ENCODE measurements at regions not wholly inside any gene's neighbourhood (a gene's known extent, or its start where the extent isn't known, plus 50 kb on each side); places are given as distances from the start of the nearest gene placed in this dataset.
A peak's percentile ranks its signal among the peaks of the same experiment; 100 is the strongest.

DNA sequence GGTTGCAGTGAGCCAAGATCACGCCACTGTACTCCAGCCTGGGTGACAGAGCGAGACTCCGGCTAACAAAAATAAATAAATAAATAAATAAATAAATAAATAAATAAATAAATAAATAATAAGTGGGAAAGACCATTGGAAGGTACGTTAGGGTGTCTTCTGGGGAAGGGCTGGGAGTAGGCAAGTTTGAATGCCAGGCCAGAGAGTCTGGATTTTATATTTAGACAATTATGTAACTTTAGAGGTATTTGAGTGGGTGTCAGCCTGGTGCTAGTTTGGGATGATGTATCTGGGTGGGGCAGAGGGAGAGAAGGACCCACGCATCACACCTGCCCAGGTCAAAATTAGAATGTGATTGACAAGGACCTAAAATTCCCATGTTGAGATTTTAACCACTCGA lies 73.1 kb upstream of the PRNP start:
- no peaks in the 10 kb centered on the region for H3K36me3 ChIP-seq
- H3K27ac ChIP-seq: no peak overlapping the region
- peak in 1 of 2 donors; percentile 18 for DNase-seq (ENCODE audit: low read depth in 1 of 2, low spot score in 1 of 2)
- no peak overlapping the region for H3K4me3 ChIP-seq
- peaks cover 13% of the 10 kb centered on the region for H3K4me1 ChIP-seq (ENCODE audit: low read depth)
- no peaks in the 10 kb centered on the region for H3K9me3 ChIP-seq (ENCODE audit: low read depth)
- no peaks in the 10 kb centered on the region for H3K27me3 ChIP-seq
- TF ChIP-seq, protein P1, sequence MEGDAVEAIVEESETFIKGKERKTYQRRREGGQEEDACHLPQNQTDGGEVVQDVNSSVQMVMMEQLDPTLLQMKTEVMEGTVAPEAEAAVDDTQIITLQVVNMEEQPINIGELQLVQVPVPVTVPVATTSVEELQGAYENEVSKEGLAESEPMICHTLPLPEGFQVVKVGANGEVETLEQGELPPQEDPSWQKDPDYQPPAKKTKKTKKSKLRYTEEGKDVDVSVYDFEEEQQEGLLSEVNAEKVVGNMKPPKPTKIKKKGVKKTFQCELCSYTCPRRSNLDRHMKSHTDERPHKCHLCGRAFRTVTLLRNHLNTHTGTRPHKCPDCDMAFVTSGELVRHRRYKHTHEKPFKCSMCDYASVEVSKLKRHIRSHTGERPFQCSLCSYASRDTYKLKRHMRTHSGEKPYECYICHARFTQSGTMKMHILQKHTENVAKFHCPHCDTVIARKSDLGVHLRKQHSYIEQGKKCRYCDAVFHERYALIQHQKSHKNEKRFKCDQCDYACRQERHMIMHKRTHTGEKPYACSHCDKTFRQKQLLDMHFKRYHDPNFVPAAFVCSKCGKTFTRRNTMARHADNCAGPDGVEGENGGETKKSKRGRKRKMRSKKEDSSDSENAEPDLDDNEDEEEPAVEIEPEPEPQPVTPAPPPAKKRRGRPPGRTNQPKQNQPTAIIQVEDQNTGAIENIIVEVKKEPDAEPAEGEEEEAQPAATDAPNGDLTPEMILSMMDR (IDR thresholded peaks at IDR 0.05; ENCODE audit: low read depth, low read length): no peak

DNA sequence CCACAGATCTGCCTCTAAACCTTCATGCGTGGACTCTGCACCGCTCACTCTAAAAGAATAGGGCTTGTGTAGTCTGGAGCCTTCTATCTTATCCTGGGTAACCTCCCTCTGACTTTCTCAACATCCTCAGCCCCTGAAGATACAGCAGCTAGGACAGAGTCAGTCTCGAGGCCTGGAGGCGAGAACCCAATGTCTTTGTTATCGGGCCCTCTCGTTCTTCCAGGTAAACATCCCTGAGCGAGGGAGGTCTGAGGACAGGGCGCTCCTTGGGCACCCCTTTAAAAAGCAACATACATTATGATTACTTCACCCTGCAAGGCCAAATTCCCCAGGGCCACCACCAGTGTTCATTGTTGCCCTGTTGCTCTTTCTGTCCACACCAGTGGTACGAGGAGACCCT lies 75.4 kb upstream of the PRNP start:
- Histone ChIP-seq H3K4me1 (ENCODE audit: low read depth) (peaks cover 13% of the 10 kb centered on the region), H3K27me3 (no peaks in the 10 kb centered on the region), H3K4me3 (no peak overlapping the region), H3K9me3 (ENCODE audit: low read depth) (no peaks in the 10 kb centered on the region), H3K36me3 (no peaks in the 10 kb centered on the region), H3K27ac (no peak overlapping the region)
- DNase-seq (ENCODE audit: low read depth in 1 of 2, low spot score in 1 of 2): no peak
- TF ChIP-seq, protein P1 (IDR thresholded peaks at IDR 0.05; ENCODE audit: low read depth, low read length): no peak

DNA sequence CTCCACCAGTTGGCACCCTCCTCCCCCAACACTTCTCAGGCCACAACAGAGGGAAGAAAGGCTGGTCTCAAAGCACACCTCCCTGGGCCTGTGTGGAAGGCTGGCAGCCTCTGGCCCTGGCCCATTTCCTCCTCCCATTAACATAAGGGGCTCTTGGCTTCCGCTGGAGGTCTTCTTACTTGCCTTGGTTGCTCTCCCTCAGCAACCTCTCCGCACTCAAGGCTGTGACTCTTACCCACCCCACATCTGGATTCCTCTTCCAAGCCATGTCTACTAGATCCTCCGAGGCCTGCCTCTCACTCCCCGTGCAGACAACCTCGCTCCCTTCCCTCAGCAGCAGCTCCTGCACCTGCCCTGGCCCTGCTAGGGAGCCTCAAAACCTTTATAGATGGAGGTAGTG lies 76.7 kb upstream of the PRNP start:
- no peaks in the 10 kb centered on the region for H3K27me3 ChIP-seq
- H3K27ac ChIP-seq: no peak overlapping the region
- no peaks in the 10 kb centered on the region for H3K36me3 ChIP-seq
- no peak for DNase-seq (ENCODE audit: low read depth in 1 of 2, low spot score in 1 of 2)
- H3K9me3 ChIP-seq (ENCODE audit: low read depth): no peaks in the 10 kb centered on the region
- H3K4me1 ChIP-seq (ENCODE audit: low read depth): peaks cover 13% of the 10 kb centered on the region
- TF ChIP-seq, protein P1 (IDR thresholded peaks at IDR 0.05; ENCODE audit: low read depth, low read length): no peak
- H3K4me3 ChIP-seq: no peak overlapping the region

DNA sequence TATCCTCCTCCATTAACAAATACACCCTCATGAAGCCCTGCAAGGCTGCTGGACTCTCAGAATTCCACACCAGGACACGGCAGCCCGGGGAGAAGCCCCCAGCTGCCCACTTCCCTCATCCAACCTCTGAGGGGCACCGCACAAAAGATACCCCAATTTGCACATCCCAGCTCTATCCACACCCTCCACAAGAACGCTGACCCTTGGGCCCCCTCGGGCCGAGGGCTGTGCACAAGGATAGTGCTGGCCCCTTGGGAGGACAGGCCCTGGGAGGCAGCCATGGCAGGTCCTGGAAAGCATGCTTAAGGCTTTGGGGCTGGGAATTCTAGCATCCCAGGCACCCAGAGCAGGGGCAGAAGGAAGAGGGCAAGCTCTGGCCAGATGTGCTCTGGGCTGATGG lies 77.4 kb upstream of the PRNP start:
- Histone ChIP-seq H3K36me3 (no peaks in the 10 kb centered on the region), H3K9me3 (ENCODE audit: low read depth) (no peaks in the 10 kb centered on the region), H3K4me3 (no peak overlapping the region), H3K27me3 (no peaks in the 10 kb centered on the region), H3K27ac (no peak overlapping the region), H3K4me1 (ENCODE audit: low read depth) (peaks cover 7% of the 10 kb centered on the region)
- no peak for DNase-seq (ENCODE audit: low read depth in 1 of 2, low spot score in 1 of 2)
- TF ChIP-seq, protein P1 (IDR thresholded peaks at IDR 0.05; ENCODE audit: low read depth, low read length): no peak

DNA sequence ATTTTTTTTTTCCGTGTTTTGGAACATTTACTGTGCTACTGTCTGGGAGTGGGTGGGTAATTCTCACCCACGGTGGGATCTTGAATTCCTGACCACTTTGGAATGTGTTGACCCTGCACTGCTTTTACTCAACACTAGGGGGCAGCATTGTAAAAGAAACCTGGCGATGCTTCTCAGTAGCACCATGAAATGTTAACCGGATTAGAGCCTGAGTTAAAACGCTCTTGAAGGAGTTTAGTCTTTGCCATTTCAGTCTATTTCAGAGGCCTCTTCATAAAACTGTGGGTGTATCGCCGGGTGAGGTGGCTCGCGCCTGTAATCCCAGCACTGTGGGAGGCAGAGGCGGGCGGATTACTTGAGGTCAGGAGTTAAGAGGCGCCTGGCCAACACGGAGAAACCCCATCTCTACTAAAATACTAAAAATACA lies 79.0 kb upstream of the PRNP start:
- Histone ChIP-seq H3K27me3 (peaks cover 5% of the 10 kb centered on the region), H3K4me3 (no peak overlapping the region), H3K27ac (no peak overlapping the region), H3K4me1 (ENCODE audit: low read depth) (no peaks in the 10 kb centered on the region), H3K36me3 (no peaks in the 10 kb centered on the region), H3K9me3 (ENCODE audit: low read depth) (no peaks in the 10 kb centered on the region)
- peak; percentile 78 to 82 for DNase-seq (ENCODE audit: low read depth in 1 of 2, low spot score in 1 of 2)
- TF ChIP-seq, protein P1 (IDR thresholded peaks at IDR 0.05; ENCODE audit: low read depth, low read length): peak; percentile 90

DNA sequence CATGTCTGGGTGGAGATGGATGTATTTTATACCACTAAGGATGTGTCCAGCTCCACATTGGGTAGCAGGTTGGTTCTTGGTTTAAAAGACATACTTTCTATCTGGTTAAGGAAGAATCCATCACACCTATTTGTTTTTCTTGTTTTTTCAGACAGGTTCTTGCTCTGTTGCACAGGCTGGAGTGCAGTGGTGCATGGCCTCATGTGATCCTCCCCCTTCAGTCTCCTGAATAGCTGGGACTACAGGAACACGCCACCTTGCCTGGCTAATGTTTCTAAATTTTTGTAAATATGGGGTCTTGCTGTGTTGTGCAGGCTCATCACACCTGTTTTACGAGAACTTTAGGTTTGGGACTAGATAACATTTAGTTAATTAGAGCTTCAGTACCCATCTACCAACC lies 80.2 kb upstream of the PRNP start:
- no peaks in the 10 kb centered on the region for H3K4me1 ChIP-seq (ENCODE audit: low read depth)
- DNase-seq (ENCODE audit: low read depth in 1 of 2, low spot score in 1 of 2): no peak
- H3K27ac ChIP-seq: no peak overlapping the region
- no peaks in the 10 kb centered on the region for H3K9me3 ChIP-seq (ENCODE audit: low read depth)
- H3K27me3 ChIP-seq: peaks cover 5% of the 10 kb centered on the region
- no peak overlapping the region for H3K4me3 ChIP-seq
- TF ChIP-seq, protein P1 (IDR thresholded peaks at IDR 0.05; ENCODE audit: low read depth, low read length): no peak
- H3K36me3 ChIP-seq: no peaks in the 10 kb centered on the region
